ENCODE measurements at regions not wholly inside any gene's neighbourhood (a gene's known extent, or its start where the extent isn't known, plus 50 kb on each side); places are given as distances from the start of the nearest gene placed in this dataset.

GRCh38 chr10:47167591-47167990, 132.4 kb upstream of the GDF10 start (continued):
- TF ChIP-seq GABPA (IDR thresholded peaks at IDR 0.05 in 1 of 2, conservative IDR thresholded peaks at IDR 0.05 in 1 of 2) (no peak), MAX (IDR thresholded peaks at IDR 0.05) (no peak)

- H3K36me3 ChIP-seq (ENCODE audit: control insufficient read depth in 4 of 4, insufficient read depth in 3 of 4, low read depth in 1 of 4, low read length in 3 of 4) = no peaks in the 10 kb centered on the region
- no peaks in the 10 kb centered on the region for H3K9me3 ChIP-seq (ENCODE audit: control insufficient read depth in 4 of 4, low read length in 3 of 4)
- H3K4me1 ChIP-seq (ENCODE audit: control insufficient read depth in 4 of 4, insufficient read depth in 4 of 4, low read length in 3 of 4) = no peaks in the 10 kb centered on the region
- H3K27me3 ChIP-seq (ENCODE audit: control insufficient read depth in 4 of 4, insufficient read depth in 4 of 4, low read length in 3 of 4) = peaks cover 0 to 4% (median 0%) of the 10 kb centered on the region in 4 donors
- DNase-seq (ENCODE audit: low spot score) = no peak
- no peak overlapping the region for H3K4me3 ChIP-seq (ENCODE audit: low read depth in 1 of 3, low read length in 3 of 3)
- H3K27ac ChIP-seq (ENCODE audit: low read depth in 1 of 2, low read length in 2 of 2) = no peak overlapping the region
- TF ChIP-seq JUND (IDR thresholded peaks at IDR 0.05) = no peak
- no peak for TF ChIP-seq HNF4G (IDR thresholded peaks at IDR 0.05)
- no peak for TF ChIP-seq NR2F2 (IDR thresholded peaks at IDR 0.05)
- TF ChIP-seq SP1 (IDR thresholded peaks at IDR 0.05) = no peak
- TF ChIP-seq FOXA1 (IDR thresholded peaks at IDR 0.05) = no peak
- no peak for TF ChIP-seq RAD21 (IDR thresholded peaks at IDR 0.05)
- no peak for TF ChIP-seq MAX (IDR thresholded peaks at IDR 0.05)
- no peak for TF ChIP-seq TAF1 (conservative IDR thresholded peaks at IDR 0.05)
- no peak for TF ChIP-seq CTCF (IDR thresholded peaks at IDR 0.05; ENCODE audit: low read depth, low read length, missing input control)
- TF ChIP-seq FOXA2 (IDR thresholded peaks at IDR 0.05) = no peak
- WGBS = 51% methylated on average over 1 of the region's 1 CpG
- no peak overlapping the region for H3K9ac ChIP-seq (ENCODE audit: low read depth in 1 of 2, low read length in 2 of 2)
These were observed 130.4 kb upstream of the GDF10 start for GRCh38 chr10:47169581-47169980.

- no peak for DNase-seq (ENCODE audit: low spot score)
- no peak overlapping the region for H3K9ac ChIP-seq (ENCODE audit: low read depth in 1 of 2, low read length in 2 of 2)
These were observed 126.0 kb upstream of the GDF10 start for GRCh38 chr10:47173929-47174442.

More at GRCh38 chr10:47173929-47174442, 126.0 kb upstream of the GDF10 start:
- H3K4me3 ChIP-seq (ENCODE audit: low read depth in 1 of 3, low read length in 3 of 3) = no peak overlapping the region
- 76% methylated on average over 6 of the region's 6 CpGs for WGBS
- H3K27ac ChIP-seq (ENCODE audit: low read depth in 1 of 2, low read length in 2 of 2) = no peak overlapping the region
- H3K4me1 ChIP-seq (ENCODE audit: control insufficient read depth in 4 of 4, insufficient read depth in 4 of 4, low read length in 3 of 4) = no peaks in the 10 kb centered on the region
- TF ChIP-seq NR2F2 (IDR thresholded peaks at IDR 0.05) (no peak), ZBTB33 (IDR thresholded peaks at IDR 0.05) (no peak)
- H3K36me3 ChIP-seq (ENCODE audit: control insufficient read depth in 4 of 4, insufficient read depth in 3 of 4, low read depth in 1 of 4, low read length in 3 of 4) = no peaks in the 10 kb centered on the region
- H3K27me3 ChIP-seq (ENCODE audit: control insufficient read depth in 4 of 4, insufficient read depth in 4 of 4, low read length in 3 of 4) = no peaks in the 10 kb centered on the region
- H3K9me3 ChIP-seq (ENCODE audit: control insufficient read depth in 4 of 4, low read length in 3 of 4) = no peaks in the 10 kb centered on the region

All from liver (tissue), 8 donors.